Sigmoid colon (tissue), 6 donors: ENCODE measurements at regions not wholly inside any gene's neighbourhood (a gene's known extent, or its start where the extent isn't known, plus 50 kb on each side); places are given as distances from the start of the nearest gene placed in this dataset.

Source experiments
- DNase-seq: peaks from one replicate; pipeline ENCODE4 v3.0.0-alpha.2; 2019
- H3K27ac ChIP-seq, 4 donors: fragments of 200-600 bp; sonication (generic); one replicate each; pipeline ENCODE4 v1.5.1; 2016 to 2019; ENCODE audit warnings: mild to moderate bottlenecking in 1 of 4
- H3K27me3 ChIP-seq, 3 donors: fragments of 200-600 bp; sonication (generic); one replicate each; pipeline ENCODE4 v1.5.1; 2019; ENCODE audit warnings: mild to moderate bottlenecking in 1 of 3
- H3K36me3 ChIP-seq, 4 donors: fragments of 200-600 bp; sonication (generic); one replicate each; pipeline ENCODE4 v1.5.1; 2016 to 2019
- H3K4me1 ChIP-seq, 4 donors: fragments of 200-600 bp; sonication (generic); one replicate each; pipeline ENCODE4 v1.5.1; 2017 to 2019
- H3K4me3 ChIP-seq, 4 donors: fragments of 200-600 bp; sonication (generic); one replicate each; pipeline ENCODE4 v1.5.1; 2017 to 2019; ENCODE audit warnings: mild to moderate bottlenecking in 2 of 4, moderate library complexity in 1 of 4
- H3K9me3 ChIP-seq, 4 donors: fragments of 200-600 bp in 3 of 4; sonication (generic) in 3 of 4; one replicate each; pipeline versions ENCODE4 v1.5.1 to v1.6.1; 2013 to 2019
- EP300 ChIP-seq, 4 donors: sonication (generic); formaldehyde crosslinking; IDR thresholded peaks; one replicate each; pipeline ENCODE4 v1.6.1; 2017; ENCODE audit warnings: antibody characterized with exemption in 4 of 4
- POLR2A ChIP-seq, 2 donors: fragments of 450-650 bp; IDR thresholded peaks; one replicate each; pipeline ENCODE4 v1.6.1; 2016; ENCODE audit warnings: antibody characterized with exemption in 2 of 2, mild to moderate bottlenecking in 2 of 2, moderate library complexity in 2 of 2
- POLR2AphosphoS5 ChIP-seq, 4 donors: sonication (generic); formaldehyde crosslinking; IDR thresholded peaks; one replicate each; pipeline ENCODE4 v1.6.1; 2017; ENCODE audit warnings: antibody characterized with exemption in 4 of 4
- WGBS, 2 donors: extraction: QIAGEN DNeasy Blood & Tissue Kit; methylation state at CpG; one replicate each; pipeline ENCODE4 v1.1.7; 2013; 5-methylcytosine and 5-hydroxymethylcytosine counted together
- intact Hi-C: fragments of 100-400 bp; cut with DNase I; formaldehyde crosslinking; loops from one replicate; pipeline ENCODE4 v1.15.1; 2023
- small RNA-seq, 3 donors: library from RNA; depleted of rRNA; stranded (forward); fragments of <200 nt; gene quantifications; one replicate each; pipeline ENCODE3, GENCODE V24; 2016
- TF ChIP-seq, protein P1 (sequence below), 4 experiments: fragments of 450-650 bp in 3 of 4; fragments of 200-600 bp in 1 of 4; IDR thresholded peaks; one replicate each; pipeline ENCODE4 v1.5.1; 2016 to 2019; ENCODE audit warnings: antibody characterized with exemption in 4 of 4, mild to moderate bottlenecking in 3 of 4, moderate library complexity in 2 of 4
- donor health status: healthy with polysubstance abuse.
- donor health status: healthy.

DNA sequence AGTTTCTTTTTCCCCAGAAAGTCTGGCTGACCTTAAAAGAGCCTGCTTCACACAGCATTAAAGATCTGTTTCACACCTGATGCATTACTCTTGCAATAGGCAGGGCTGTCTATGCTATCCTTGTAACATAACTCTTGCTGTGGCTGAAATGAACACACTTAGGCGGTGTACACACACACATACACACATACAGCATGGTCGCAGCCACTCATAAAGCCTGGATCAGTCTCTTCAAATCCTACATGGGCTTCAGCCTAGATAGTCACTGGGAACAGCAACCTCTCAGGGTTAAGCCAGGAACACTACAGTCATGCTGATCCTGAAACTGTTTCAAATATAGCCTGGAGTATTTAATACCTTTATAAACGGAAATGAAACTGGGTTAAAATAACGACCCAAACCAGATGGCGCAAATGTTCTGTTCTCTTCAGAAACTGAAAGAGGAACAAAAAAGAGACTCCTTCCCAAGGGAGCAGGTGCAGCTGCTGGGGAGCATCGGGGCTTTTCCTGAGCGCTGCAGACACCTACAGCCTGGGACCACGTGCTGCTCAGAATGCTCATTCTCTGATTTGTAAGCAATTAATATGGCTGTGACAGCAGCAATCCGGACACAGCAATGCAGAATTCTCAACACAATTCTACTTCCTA lies 61.0 kb upstream of the SFMBT2 start:
- 27 to 31% methylated on average over 9 of the region's 9 CpGs for WGBS, 2 donors
- no peaks in the 10 kb centered on the region for H3K9me3 ChIP-seq
- TF ChIP-seq EP300 (IDR thresholded peaks at IDR 0.05), result no peak
- TF ChIP-seq POLR2A (IDR thresholded peaks at IDR 0.05), result no peak
- TF ChIP-seq, protein P1, sequence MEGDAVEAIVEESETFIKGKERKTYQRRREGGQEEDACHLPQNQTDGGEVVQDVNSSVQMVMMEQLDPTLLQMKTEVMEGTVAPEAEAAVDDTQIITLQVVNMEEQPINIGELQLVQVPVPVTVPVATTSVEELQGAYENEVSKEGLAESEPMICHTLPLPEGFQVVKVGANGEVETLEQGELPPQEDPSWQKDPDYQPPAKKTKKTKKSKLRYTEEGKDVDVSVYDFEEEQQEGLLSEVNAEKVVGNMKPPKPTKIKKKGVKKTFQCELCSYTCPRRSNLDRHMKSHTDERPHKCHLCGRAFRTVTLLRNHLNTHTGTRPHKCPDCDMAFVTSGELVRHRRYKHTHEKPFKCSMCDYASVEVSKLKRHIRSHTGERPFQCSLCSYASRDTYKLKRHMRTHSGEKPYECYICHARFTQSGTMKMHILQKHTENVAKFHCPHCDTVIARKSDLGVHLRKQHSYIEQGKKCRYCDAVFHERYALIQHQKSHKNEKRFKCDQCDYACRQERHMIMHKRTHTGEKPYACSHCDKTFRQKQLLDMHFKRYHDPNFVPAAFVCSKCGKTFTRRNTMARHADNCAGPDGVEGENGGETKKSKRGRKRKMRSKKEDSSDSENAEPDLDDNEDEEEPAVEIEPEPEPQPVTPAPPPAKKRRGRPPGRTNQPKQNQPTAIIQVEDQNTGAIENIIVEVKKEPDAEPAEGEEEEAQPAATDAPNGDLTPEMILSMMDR (IDR thresholded peaks at IDR 0.05), result no peak
- no peak for TF ChIP-seq POLR2AphosphoS5 (IDR thresholded peaks at IDR 0.05)
- H3K4me1 ChIP-seq, result peaks cover 0 to 14% (median 4%) of the 10 kb centered on the region in 4 donors
- peak overlapping the region in 1 of 4 donors; percentile 15 for H3K27ac ChIP-seq
- H3K27me3 ChIP-seq, result no peaks in the 10 kb centered on the region
- no peak for DNase-seq
- H3K36me3 ChIP-seq, result no peaks in the 10 kb centered on the region
- H3K4me3 ChIP-seq, result no peak overlapping the region
- intact Hi-C loops, result no loop called here

DNA sequence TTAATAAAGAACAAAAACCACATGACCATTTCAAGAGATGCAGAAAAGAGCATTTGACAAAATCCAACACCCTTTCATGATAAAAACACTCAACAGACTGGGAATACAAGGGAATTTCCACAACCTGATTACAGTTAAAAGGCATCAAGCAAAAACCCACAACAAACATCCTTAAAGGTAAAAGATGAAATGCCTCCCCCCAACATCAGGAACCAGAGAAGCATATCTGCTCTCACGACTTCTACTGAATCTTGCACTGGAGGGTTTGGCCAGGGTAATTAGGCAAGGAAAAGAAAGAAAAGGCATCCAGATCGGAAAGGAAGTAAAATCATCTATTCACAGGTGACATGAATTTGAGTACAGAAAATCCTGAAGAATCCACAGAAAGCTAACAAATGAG lies 59.5 kb upstream of the SFMBT2 start:
- Histone ChIP-seq H3K27me3 (no peaks in the 10 kb centered on the region), H3K9me3 (no peaks in the 10 kb centered on the region), H3K4me3 (no peak overlapping the region), H3K27ac (no peak overlapping the region), H3K36me3 (no peaks in the 10 kb centered on the region), H3K4me1 (peaks cover 0 to 6% (median 2%) of the 10 kb centered on the region in 4 donors)
- no peak for TF ChIP-seq POLR2A (IDR thresholded peaks at IDR 0.05)
- TF ChIP-seq, protein P1 (IDR thresholded peaks at IDR 0.05), result no peak
- TF ChIP-seq POLR2AphosphoS5 (IDR thresholded peaks at IDR 0.05), result no peak
- TF ChIP-seq EP300 (IDR thresholded peaks at IDR 0.05), result no peak
- no peak for DNase-seq
- intact Hi-C loops, result no loop called here
- WGBS, 2 donors, result 73 to 78% methylated on average over 2 of the region's 2 CpGs

DNA sequence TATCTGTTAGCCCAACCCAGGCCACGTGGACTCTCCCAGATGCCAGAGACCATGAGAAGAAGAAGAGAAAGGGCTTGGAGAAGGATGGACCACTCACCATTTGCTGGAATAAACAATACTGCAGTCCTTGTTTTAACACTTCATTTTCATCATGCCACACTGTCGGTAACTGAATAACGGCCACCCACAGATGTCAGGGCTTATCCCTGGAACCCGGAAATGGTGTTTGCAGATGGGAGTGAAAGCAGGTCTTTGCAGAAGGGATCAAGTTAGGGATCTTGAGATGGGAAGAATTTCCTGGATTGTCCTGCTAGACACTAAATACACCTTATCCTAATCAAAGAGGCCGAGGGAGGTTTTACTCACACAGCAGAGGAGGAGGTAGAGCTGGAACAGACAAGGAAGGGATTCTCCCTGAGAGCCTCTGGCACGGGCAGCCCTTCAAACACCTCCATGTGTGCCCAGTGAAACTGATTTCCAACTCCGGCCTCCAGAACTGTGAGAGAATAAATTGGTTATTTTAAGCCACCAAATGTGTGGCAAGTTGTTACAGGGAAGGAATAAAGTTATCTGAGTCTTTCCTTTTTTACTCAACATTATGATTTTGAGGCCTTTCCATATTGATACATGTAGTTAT lies 56.3 kb upstream of the SFMBT2 start:
- H3K4me3 ChIP-seq, result no peak overlapping the region
- TF ChIP-seq, protein P1 (IDR thresholded peaks at IDR 0.05), result no peak
- TF ChIP-seq POLR2AphosphoS5 (IDR thresholded peaks at IDR 0.05) (no peak), POLR2A (IDR thresholded peaks at IDR 0.05) (no peak), EP300 (IDR thresholded peaks at IDR 0.05) (no peak)
- no peaks in the 10 kb centered on the region for H3K36me3 ChIP-seq
- H3K27ac ChIP-seq, result no peak overlapping the region
- H3K27me3 ChIP-seq, result no peaks in the 10 kb centered on the region
- no peaks in the 10 kb centered on the region for H3K9me3 ChIP-seq
- intact Hi-C loops, result no loop called here
- H3K4me1 ChIP-seq, result no peaks in the 10 kb centered on the region
- WGBS, 2 donors, result 64 to 80% methylated on average over 7 of the region's 7 CpGs
- DNase-seq, result no peak

DNA sequence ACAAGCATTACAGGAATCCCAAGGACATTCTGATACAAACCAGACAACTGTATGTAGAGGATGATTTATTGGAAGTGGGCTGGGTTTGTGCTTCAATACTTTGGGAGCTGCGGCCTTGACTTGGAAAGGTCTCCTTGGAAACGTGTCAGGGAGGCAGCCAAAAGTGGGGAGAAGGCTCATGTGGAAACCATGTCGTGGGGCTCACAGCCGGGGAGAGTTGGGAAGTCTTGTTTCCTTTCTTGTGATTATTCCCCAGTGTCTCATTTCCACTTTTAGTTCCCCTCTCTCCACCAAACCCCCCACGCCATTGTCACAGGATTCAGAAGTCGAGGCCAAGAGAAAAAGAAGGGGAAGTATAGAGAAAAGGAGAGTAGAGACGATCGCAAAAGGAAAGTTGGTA lies 53.9 kb upstream of the SFMBT2 start:
- DNase-seq, result peak; percentile 63
- no peak overlapping the region for H3K4me3 ChIP-seq
- H3K4me1 ChIP-seq, result no peaks in the 10 kb centered on the region
- WGBS, 2 donors, result 78 to 81% methylated on average over 8 of the region's 8 CpGs
- H3K9me3 ChIP-seq, result no peaks in the 10 kb centered on the region
- no peaks in the 10 kb centered on the region for H3K36me3 ChIP-seq
- intact Hi-C loops, result no loop called here
- TF ChIP-seq EP300 (IDR thresholded peaks at IDR 0.05) (no peak), POLR2AphosphoS5 (IDR thresholded peaks at IDR 0.05) (no peak), POLR2A (IDR thresholded peaks at IDR 0.05) (no peak)
- TF ChIP-seq, protein P1 (IDR thresholded peaks at IDR 0.05), result no peak
- H3K27me3 ChIP-seq, result no peaks in the 10 kb centered on the region
- H3K27ac ChIP-seq, result no peak overlapping the region

Small RNAs in the stretch of these regions (small RNA-seq; reads per million reads assigned to genes)
- gene RNU6-535P, result 0 reads per million in 3 donors
